Esophagus mucosa (tissue), 1 donor: ENCODE measurements at regions not wholly inside any gene's neighbourhood (a gene's known extent, or its start where the extent isn't known, plus 50 kb on each side); places are given as distances from the start of the nearest gene placed in this dataset.
"Not testable (repeated sequence)": the region's sequence is repeated elsewhere in the genome, so short reads cannot be mapped to it uniquely, and the experiment has no call there.

Experiments used
- ATAC-seq: fragments of 200-7000 bp; cut with Tn5 transposase; one replicate; pipeline ENCODE4 v1.9.1; 2020
- donor health status: DM: yes; HTN: yes; CAD: no.

DNA sequence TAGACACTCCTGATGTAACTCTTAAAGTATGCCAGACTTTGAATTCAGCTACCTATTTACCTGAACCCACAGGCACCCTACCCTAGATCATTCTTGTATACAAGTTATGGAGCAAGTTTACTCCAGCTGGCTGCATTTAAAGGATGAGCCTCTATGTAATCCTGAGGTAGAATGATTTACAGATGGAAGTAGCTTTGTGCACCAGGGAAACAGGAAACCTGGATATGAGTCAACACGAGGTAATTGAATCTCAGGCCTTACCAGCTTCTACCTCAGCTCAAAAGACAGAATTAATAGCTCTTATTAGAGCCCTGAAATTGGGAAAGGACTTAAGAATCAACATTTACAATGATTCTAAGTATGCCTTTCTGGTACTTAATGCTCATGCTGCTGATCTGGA is 119.8 kb downstream of the AGTR2 start:
- ATAC-seq, result no peak

DNA sequence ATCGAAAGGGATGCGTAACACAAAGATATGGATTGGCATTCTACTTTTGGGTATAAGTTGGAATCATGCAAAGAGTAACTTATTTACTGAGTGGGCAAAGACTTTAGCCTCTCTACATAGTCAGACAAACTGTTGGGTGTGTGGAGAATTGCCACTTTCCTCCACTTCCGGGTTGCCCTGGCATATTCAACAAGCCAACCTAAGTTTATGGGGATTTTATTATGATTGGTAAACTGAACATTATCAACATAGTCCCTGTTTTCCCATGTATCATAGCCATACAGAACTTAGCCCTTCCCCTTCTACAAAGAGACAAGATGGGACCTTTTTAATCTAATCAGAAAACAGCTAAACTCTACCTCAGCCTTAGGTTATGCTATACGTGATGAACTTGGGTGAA is 121.6 kb downstream of the AGTR2 start:
- no peak for ATAC-seq

DNA sequence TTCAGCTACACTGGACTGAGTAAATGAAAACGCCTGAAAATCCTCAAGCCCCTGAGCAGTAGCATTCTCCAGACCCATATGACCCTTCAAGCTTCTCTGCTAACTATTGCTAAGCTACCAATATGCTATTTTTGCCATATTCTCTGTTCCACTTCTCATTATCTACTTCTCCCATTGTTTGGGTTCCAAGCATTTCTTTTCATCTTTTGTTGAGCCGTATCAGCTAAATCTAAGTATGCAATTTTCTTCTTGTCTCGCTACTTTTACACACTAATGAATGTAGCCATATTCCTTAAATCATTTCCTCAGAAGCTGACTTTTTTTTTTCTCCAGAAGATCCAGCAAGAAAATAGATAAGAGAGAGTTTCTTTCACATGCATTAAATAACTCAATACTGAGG is 128.4 kb downstream of the AGTR2 start:
- ATAC-seq, result no peak

DNA sequence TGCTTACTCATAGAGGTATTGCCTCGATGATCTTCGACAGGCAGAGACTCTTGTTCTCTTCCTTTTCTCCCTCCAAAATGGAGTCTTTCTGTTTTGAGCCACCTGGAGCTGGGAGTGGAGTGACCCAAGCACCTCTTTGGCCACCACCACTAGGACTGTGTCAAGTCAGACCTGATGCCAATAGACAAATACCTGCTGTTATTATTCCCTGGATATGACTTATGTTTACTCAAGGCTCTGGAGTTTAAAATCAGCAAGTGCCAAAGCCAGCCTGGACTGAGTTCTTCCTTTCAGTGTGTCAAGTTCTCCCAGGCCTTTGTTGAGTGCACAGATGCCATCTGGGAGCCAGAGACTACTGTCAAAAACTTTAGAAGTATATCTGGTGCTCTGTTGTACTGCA is 130.2 kb upstream of the SLC6A14 start:
- ATAC-seq, result no peak

DNA sequence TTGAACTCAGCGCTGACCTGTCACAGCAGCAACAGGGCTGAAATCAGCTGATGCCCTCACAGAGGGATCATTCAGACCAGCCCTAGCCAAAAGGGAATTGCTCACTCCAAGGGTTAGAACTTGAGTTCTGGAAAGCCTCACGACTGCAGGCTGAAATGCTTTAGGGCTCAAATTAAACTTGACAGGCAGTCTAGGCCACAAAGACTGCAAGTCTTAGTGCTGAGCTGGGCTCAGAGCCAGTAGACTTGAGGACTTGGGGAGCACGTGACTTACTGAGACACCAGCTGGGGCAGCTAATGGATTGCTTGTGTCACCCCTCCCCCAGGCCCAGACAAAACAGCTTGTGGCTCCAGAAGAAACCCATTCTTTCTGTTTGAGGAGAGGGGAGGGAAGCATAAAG is 119.0 kb upstream of the SLC6A14 start:
- peak; percentile 44 for ATAC-seq

DNA sequence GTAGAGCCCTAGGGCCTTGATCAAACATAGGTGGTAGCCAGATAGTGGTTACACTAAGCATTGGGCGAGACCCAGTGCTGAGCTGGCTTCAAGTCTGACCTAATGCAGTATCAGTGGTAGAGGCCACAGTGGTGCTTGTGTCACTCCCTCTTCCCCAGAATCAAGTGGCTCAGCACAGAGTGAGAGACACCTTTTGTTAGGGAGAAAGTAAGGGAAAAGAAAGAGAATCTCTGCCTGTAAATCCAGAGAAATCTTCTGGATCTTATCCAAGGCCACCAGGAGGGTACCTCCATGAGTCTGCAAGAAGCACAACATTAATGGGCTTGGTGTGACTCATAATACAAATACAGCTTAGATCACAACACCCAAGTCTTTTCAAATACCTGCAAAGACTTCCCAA is 117.7 kb upstream of the SLC6A14 start:
- ATAC-seq, result peak; percentile 59

DNA sequence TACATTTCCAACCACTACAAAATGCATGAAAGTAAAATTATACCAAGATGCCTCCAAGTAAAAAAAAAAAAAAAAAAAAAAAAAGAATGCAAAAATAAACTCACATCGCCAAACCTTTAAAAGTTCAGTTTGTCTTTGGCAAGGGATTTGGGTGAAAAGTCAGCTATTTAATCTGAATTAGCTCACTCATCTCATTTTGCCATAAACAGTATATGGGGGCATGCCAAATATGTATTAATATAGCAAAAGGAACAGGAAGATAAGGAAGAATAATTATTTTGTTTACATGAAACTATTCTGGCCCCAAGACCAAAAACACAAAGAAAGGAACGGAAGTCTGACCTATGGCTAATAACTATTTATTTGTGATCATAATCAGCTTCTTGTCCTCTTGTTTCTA is 114.7 kb upstream of the SLC6A14 start:
- ATAC-seq, result no peak

DNA sequence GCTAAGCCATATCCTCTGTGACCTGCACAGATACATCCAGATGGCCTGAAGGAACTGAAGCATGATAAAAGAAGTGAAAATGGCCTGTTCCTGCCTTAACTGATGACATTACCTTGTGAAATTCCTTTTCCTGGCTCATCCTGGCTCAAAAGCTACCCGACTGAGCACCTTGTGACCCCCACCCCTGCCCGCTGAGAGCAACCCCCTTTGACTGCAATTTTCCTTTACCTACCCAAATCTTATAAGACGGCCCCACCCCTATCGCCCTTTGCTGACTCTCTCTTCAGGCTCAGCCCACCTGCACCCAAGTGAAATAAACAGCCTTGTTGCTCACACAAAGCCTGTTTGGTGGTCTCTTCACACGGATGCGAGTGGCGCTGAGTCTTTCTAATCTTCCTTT is 104.4 kb upstream of the SLC6A14 start:
- not testable (repeated sequence) for ATAC-seq

DNA sequence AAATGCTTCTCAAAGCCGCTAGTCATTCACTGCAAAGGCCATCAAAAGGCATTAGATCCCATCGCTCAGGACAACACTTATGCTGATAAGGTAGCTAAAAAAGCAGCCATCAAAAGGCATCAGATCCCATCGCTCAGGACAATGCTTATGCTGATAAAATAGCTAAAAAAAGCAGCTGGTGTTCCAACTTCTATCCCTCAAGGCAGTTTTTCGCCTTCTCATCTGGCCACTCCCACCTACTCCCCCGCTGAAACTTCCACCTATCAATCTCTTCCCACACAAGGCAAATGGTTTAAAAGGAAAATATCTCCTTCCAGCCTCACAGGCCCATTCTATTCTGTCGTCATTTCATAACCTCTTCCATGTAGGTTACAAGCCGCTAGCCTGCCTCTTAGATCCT is 101.6 kb upstream of the SLC6A14 start:
- ATAC-seq, result not testable (repeated sequence)

DNA sequence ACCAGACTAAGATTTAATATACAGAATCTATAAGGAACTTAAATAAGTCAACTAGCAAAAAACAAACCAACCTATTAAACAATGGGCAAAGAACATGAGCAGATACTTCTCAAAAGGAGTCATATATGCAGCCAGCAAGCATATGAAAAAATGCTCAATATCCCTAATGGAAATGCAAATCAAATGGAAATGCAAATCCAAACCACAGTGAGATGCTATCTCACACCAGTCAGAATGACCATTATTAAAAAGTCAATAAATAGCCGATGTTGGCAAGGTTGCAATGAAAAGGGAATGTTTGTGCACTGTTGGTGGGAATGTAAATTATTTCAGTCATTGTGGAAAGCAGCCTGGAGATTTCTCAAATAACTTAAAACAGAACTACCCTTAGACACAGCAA is 97.0 kb upstream of the SLC6A14 start:
- no peak for ATAC-seq

DNA sequence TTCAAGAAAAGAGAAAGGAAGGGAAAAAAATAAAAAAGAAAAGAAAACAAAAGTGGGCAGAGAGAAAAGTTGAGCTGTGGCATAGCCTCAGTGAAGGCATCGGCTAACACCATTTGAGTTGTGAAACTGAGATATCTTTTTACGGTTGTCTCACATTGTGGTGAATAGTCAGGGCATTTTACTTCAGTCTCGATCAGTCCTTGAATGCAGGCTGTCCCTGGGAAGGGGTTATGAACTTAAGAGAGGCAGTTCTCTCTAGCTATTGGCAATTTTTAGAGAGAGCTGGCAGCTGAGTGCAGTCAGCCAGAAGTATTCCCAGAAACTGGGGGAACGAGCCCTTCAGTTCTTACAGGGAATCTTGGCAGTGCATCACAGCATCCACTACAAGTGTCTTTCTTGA is 93.5 kb upstream of the SLC6A14 start:
- no peak for ATAC-seq

DNA sequence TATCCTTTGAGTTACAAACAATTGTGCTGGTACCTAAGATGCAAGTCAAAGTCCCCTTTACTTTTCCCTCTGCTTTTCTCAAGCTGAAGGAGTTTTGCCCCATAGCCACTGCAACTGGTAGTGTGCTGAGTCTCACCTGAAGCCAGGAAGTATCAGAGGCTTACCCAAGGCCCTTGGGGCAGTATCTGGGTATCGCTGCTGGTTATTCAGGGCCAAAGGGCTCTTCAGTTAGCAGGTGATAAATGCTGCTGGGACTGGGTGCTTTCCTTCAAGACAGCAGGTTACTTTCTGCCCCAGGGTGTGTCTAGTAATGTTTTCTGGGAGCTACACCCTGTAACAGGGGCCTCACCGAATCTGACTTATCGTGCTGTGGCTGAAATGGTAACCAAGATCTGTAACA is 90.4 kb upstream of the SLC6A14 start:
- no peak for ATAC-seq

DNA sequence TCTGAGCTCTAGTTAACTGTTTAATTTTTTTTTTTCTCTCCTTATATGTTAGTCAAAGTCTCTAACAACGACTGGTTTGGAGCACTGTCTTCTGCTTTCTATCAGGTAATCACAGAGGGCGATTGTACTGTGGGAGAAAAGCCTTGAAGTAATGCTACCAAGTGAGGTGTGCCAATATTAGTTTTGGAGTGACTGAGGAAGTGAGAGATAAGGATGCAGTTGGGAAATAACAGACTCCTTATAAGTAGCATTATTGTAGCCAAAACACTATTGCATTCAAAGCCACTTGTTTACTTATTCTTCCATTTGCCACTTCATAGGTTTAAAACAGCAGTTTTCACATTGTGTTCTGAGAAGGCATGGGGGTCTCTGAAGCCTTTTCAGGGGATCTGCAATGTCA is 79.1 kb upstream of the SLC6A14 start:
- ATAC-seq, result no peak

DNA sequence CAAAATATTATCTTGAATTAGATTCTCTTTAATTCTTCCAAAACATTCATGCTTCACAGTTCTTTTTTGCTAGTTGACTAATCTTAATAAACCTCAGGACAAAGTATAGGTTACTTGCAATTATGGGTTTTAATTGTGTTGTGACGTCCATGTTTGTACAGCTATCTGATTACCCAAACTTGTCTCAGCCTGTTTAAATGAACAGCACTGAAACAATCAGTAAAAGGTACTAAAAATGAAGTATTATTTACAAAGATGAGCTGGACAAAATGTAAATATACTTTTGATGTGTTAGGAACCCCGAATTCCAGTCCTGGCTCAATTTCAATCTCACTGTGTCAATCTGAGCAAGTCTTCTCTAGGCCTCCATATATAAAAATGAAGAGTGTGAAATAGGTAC is 57.4 kb upstream of the SLC6A14 start:
- ATAC-seq, result no peak

DNA sequence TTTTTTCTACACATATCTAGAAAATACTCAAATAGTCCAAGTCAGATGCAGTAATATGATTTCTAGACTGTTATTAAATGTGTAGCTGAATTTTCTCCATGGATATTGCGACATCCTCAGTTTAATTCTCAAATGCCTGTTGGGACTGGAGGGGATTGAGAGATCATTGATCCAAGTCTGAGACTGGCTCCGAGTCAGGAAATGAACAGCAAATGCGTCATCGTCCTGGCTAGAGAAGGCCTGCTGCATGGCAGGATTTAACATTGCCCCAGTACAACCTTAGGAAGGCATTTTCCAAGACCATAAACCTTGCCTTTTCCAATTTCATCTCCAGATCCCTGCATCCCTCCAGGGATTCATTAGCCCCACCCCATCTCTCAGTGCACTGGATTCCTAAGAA is 56.6 kb upstream of the SLC6A14 start:
- peak; percentile 86 for ATAC-seq

DNA sequence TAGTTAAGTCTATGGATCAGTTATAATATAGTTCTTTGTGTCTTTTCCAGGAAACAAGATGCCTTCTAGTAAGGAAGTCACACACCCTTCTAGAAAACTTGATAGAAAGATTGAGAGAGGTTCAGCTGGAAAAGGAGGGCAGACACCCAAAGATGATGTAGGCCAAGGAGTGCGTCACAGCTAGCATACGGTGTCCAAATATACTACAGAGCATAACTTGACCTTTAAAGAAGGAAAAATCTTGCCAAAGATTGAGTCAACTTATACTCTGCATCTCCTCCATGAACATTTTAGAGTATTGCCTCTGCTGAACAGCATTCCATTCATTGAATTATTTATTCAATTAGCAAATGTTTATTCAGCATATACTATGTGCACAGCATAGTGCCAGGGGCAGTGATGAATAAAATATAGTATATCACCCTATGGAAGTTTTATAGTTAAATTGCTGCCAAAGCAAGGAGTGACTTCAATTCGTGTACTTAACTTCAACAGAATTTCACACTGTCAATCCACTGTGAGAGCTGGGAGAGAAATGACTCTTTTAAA is 51.9 kb upstream of the SLC6A14 start:
- ATAC-seq, result no peak
